ENCODE measurements at regions not wholly inside any gene's neighbourhood (a gene's known extent, or its start where the extent isn't known, plus 50 kb on each side); places are given as distances from the start of the nearest gene placed in this dataset.

- TF ChIP-seq KLF10 (tag by site-specific recombination; IDR thresholded peaks at IDR 0.05) = no peak
Observed at GRCh38 chr2:65615602-65616001, 183.2 kb upstream of the SPRED2 start (continued).

- ChIA-PET POLR2A (no interaction called here), CTCF (interaction anchor here (0.8 kb wide), 1 partner anchor 26 kb away, joined by 4 read pairs; no protein-coding TSS in a partner anchor)
- Histone ChIP-seq H3K36me3 (ENCODE audit: control insufficient read depth in 2 of 2, insufficient read depth in 1 of 2, low read length in 2 of 2) (no peaks in the 10 kb centered on the region), H3K4me1 (ENCODE audit: control insufficient read depth, insufficient read depth, low read length) (no peaks in the 10 kb centered on the region), H3K9me3 (ENCODE audit: control insufficient read depth, insufficient read depth, low read depth, low read length) (no peaks in the 10 kb centered on the region), H3K4me3 (ENCODE audit: low read depth, low read length) (no peak overlapping the region), H3K27ac (ENCODE audit: extremely low read depth, low read depth, low read length) (no peak overlapping the region)
- TF ChIP-seq ZBTB11 (tag by site-specific recombination; conservative IDR thresholded peaks at IDR 0.05; ENCODE audit: low read depth) = no peak
- TF ChIP-seq ZBTB17 (tag by site-specific recombination; IDR thresholded peaks at IDR 0.05) = peak; percentile 73
- TF ChIP-seq ZNF121 (tag by site-specific recombination; IDR thresholded peaks at IDR 0.05) = no peak
- TF ChIP-seq ZNF23 (tag by site-specific recombination; IDR thresholded peaks at IDR 0.05; ENCODE audit: borderline replicate concordance) = peak; percentile 77; the same call in 1 of the 2 replicates
- no peak for TF ChIP-seq ZNF514 (tag by site-specific recombination; IDR thresholded peaks at IDR 0.05)
- no peak for TF ChIP-seq AEBP2 (tag by site-specific recombination; IDR thresholded peaks at IDR 0.05; ENCODE audit: borderline replicate concordance)
- no peak for TF ChIP-seq ZNF548 (tag by site-specific recombination; IDR thresholded peaks at IDR 0.05)
- TF ChIP-seq ZNF426 (tag by site-specific recombination; IDR thresholded peaks at IDR 0.05) = no peak
Observed at GRCh38 chr2:65613968-65614555, 181.7 kb upstream of the SPRED2 start.

- H3K9me3 ChIP-seq (ENCODE audit: control insufficient read depth, insufficient read depth, low read depth, low read length) = no peaks in the 10 kb centered on the region
- no peaks in the 10 kb centered on the region for H3K36me3 ChIP-seq (ENCODE audit: control insufficient read depth in 2 of 2, insufficient read depth in 1 of 2, low read length in 2 of 2)
- H3K4me3 ChIP-seq (ENCODE audit: low read depth, low read length) = no peak overlapping the region
- no peak overlapping the region for H3K27ac ChIP-seq (ENCODE audit: extremely low read depth, low read depth, low read length)
- ChIA-PET POLR2A (no interaction called here), CTCF (interaction anchor here (0.5 kb wide), 1 partner anchor 764 kb away, joined by 3 read pairs; no protein-coding TSS in a partner anchor)
- TF ChIP-seq ZNF292 (tag by site-specific recombination; IDR thresholded peaks at IDR 0.05; ENCODE audit: borderline replicate concordance, low read depth) (no peak), ATF2 (tag by site-specific recombination; IDR thresholded peaks at IDR 0.05; ENCODE audit: low read depth) (no peak), ZNF280D (tag by site-specific recombination; IDR thresholded peaks at IDR 0.05) (no peak), ZFP41 (tag by site-specific recombination; IDR thresholded peaks at IDR 0.05; ENCODE audit: borderline replicate concordance) (no peak), SETDB1 (IDR thresholded peaks at IDR 0.05; ENCODE audit: insufficient read length, low read length) (no peak)
- H3K4me1 ChIP-seq (ENCODE audit: control insufficient read depth, insufficient read depth, low read length) = 0 out of 2 replicates have a peak, but pooled peaks cover 2% of the 10 kb centered on the region
Observed at GRCh38 chr2:65611488-65611887, 179.1 kb upstream of the SPRED2 start.
